IMR-90 (cell line): ENCODE measurements at regions not wholly inside any gene's neighbourhood (a gene's known extent, or its start where the extent isn't known, plus 50 kb on each side); places are given as distances from the start of the nearest gene placed in this dataset.

Experiments
- ATAC-seq: fragments of 200-7000 bp; cut with Tn5 transposase; 2 replicates; pipeline ENCODE4 v1.9.1; 2020; ENCODE audit warnings: low read depth, mild to moderate bottlenecking, moderate library complexity
- BruUV-seq: library from RNA; stranded (reverse); fragments of 400-500 nt; replicated peaks from 2 replicates; lab custom pipeline; 2021; lab: Mats Ljungman, UMichigan
- CTCF ChIA-PET: fragments of 300-600 bp; formaldehyde crosslinking; extraction: SDS; loops from one replicate; lab custom pipeline; 2021; ENCODE audit warnings: antibody characterized with exemption; lab: Yijun Ruan, JAX
- POLR2A ChIA-PET: fragments of 300-600 bp; sonication (Branson Sonifier 250); formaldehyde crosslinking; loops from one replicate; lab custom pipeline; 2022; ENCODE audit warnings: antibody characterized with exemption; ENCODE audit not compliant: unreplicated experiment; lab: Charles Lee
- DNase-seq: peaks from one replicate; pipeline ENCODE4 v3.0.0; 2013
- H2AFZ ChIP-seq: replicated peaks from 2 replicates; pipeline ENCODE3; 2013; ENCODE audit warnings: low read length, mild to moderate bottlenecking; ENCODE audit not compliant: poor library complexity
- H2AK5ac ChIP-seq: 2 replicates; pipeline ENCODE4 v1.6.1; 2013; ENCODE audit warnings: low read depth, low read length, inconsistent platforms
- H2AK9ac ChIP-seq: replicated peaks from 2 replicates; pipeline ENCODE3; 2013; ENCODE audit warnings: mild to moderate bottlenecking, low read depth, low read length, moderate library complexity; ENCODE audit not compliant: poor library complexity
- H2BK120ac ChIP-seq: 2 replicates; pipeline ENCODE4 v1.6.1; 2013; ENCODE audit warnings: low read depth, low read length, inconsistent platforms
- H2BK15ac ChIP-seq: 3 replicates; pipeline ENCODE4 v1.6.1; 2013; ENCODE audit warnings: low read depth, low read length, inconsistent platforms
- H2BK20ac ChIP-seq: 2 replicates; pipeline ENCODE4 v1.6.1; 2013; ENCODE audit warnings: low read depth, mild to moderate bottlenecking, inconsistent platforms, low read length, moderate library complexity
- H2BK5ac ChIP-seq: 2 replicates; pipeline ENCODE4 v1.6.1; 2013; ENCODE audit warnings: mild to moderate bottlenecking, low read depth, low read length, inconsistent platforms; ENCODE audit not compliant: poor library complexity, severe bottlenecking
- H3K14ac ChIP-seq: replicated peaks from 2 replicates; pipeline ENCODE4 v1.6.1; 2013; ENCODE audit warnings: low read depth, low read length, inconsistent platforms
- H3K18ac ChIP-seq: 2 replicates; pipeline ENCODE4 v1.6.1; 2013; ENCODE audit warnings: low read depth, low read length, control low read depth
- H3K23ac ChIP-seq: 2 replicates; pipeline ENCODE4 v1.6.1; 2013; ENCODE audit warnings: low read depth, low read length, inconsistent platforms
- H3K27ac ChIP-seq: 2 replicates; pipeline ENCODE4 v1.5.1; 2013; ENCODE audit warnings: mild to moderate bottlenecking, control low read depth, low read length; ENCODE audit not compliant: insufficient read depth
- H3K27me3 ChIP-seq: 2 replicates; pipeline ENCODE4 v1.6.1; 2013; ENCODE audit warnings: low read length; ENCODE audit not compliant: control insufficient read depth, insufficient read depth
- H3K36me3 ChIP-seq: 2 replicates; pipeline ENCODE4 v1.6.1; 2013; ENCODE audit warnings: low read length, mixed read lengths; ENCODE audit not compliant: control insufficient read depth, insufficient read depth
- H3K4ac ChIP-seq: 2 replicates; pipeline ENCODE4 v1.6.1; 2013; ENCODE audit warnings: low read depth, low read length, inconsistent platforms
- H3K4me1 ChIP-seq: 2 replicates; pipeline ENCODE4 v1.6.1; 2013; ENCODE audit warnings: low read length, mixed read lengths; ENCODE audit not compliant: control insufficient read depth, insufficient read depth
- H3K4me2 ChIP-seq: 2 replicates; pipeline ENCODE4 v1.6.1; 2013; ENCODE audit warnings: low read depth, mild to moderate bottlenecking, control low read depth, low read length, moderate library complexity
- H3K4me3 ChIP-seq: 2 replicates; pipeline ENCODE4 v1.5.1; 2013; ENCODE audit warnings: low read depth, mild to moderate bottlenecking, control low read depth, low read length, moderate library complexity; ENCODE audit not compliant: insufficient read depth
- H3K56ac ChIP-seq: 2 replicates; pipeline ENCODE4 v1.6.1; 2013; ENCODE audit warnings: low read length, inconsistent platforms; ENCODE audit not compliant: insufficient read depth; ENCODE audit errors: extremely low read depth
- H3K79me1 ChIP-seq, 2 experiments: 2 replicates each; pipeline ENCODE4 v1.6.1; 2013; ENCODE audit warnings: low read length in 2 of 2, inconsistent platforms in 1 of 2, low read depth in 1 of 2
- H3K9ac ChIP-seq: 2 replicates; pipeline ENCODE4 v1.6.1; 2013; ENCODE audit warnings: low read depth, low read length, control low read depth
- H3K9me1 ChIP-seq: 2 replicates; pipeline ENCODE4 v1.6.1; 2013; ENCODE audit warnings: low read length, inconsistent platforms; ENCODE audit not compliant: insufficient read depth
- H3K9me3 ChIP-seq: 2 replicates; pipeline ENCODE4 v1.6.1; 2013; ENCODE audit warnings: low read length; ENCODE audit not compliant: control insufficient read depth, insufficient read depth
- H4K20me1 ChIP-seq: 2 replicates; pipeline ENCODE4 v1.6.1; 2013; ENCODE audit warnings: low read length, inconsistent platforms; ENCODE audit not compliant: insufficient read depth
- H4K5ac ChIP-seq: 2 replicates; pipeline ENCODE4 v1.6.1; 2013; ENCODE audit warnings: mild to moderate bottlenecking, low read depth, low read length, control low read depth
- H4K8ac ChIP-seq, 2 experiments: 2 replicates each; pipeline ENCODE4 v1.6.1; 2013; ENCODE audit warnings: low read depth in 2 of 2, low read length in 2 of 2, control low read depth in 1 of 2, inconsistent platforms in 1 of 2
- H4K91ac ChIP-seq: 2 replicates; pipeline ENCODE4 v1.6.1; 2013; ENCODE audit warnings: low read depth, low read length, inconsistent platforms; ENCODE audit not compliant: insufficient read depth
- CTCF ChIP-seq: conservative IDR thresholded peaks from 2 replicates; pipeline ENCODE4 v1.5.1; 2012; ENCODE audit warnings: mild to moderate bottlenecking, low read depth, low read length, improper control_type of control experiment
- FOS ChIP-seq: fragments of 150-350 bp; IDR thresholded peaks from 2 replicates; pipeline ENCODE4 v1.6.1; 2016; ENCODE audit warnings: low read depth, low read length
- NFE2L2 ChIP-seq: fragments of 150-350 bp; IDR thresholded peaks from 2 replicates; pipeline ENCODE4 v1.6.1; 2016; ENCODE audit warnings: low read depth, mild to moderate bottlenecking, low read length
- RAD21 ChIP-seq: IDR thresholded peaks from 2 replicates; pipeline ENCODE4 v1.6.1; 2012; ENCODE audit warnings: low read length, improper control_type of control experiment
- RFX5 ChIP-seq: IDR thresholded peaks from 2 replicates; pipeline ENCODE4 v1.8.0; 2012; ENCODE audit warnings: low read depth, mild to moderate bottlenecking, low read length, moderate library complexity
- WGBS, 2 experiments: methylation state at CpG; one replicate each; pipeline versions ENCODE4 v1.1.5 to v1.1.7; 2013; ENCODE audit warnings: missing lambda C conversion rate in 2 of 2; ENCODE audit not compliant: insufficient read length in 1 of 2; ENCODE audit errors: extremely low coverage in 2 of 2; 5-methylcytosine and 5-hydroxymethylcytosine counted together
- dilution Hi-C: fragments of 300-500 bp; cut with HindIII; formaldehyde crosslinking; loops from one replicate; pipeline ENCODE4 v1.14.3; 2018; ENCODE audit warnings: low sequenced_read_pairs; ENCODE audit not compliant: unreplicated experiment
- in situ Hi-C: fragments of 300-500 bp; cut with MboI; formaldehyde crosslinking; loops from 3 replicates; pipeline ENCODE4 v1.14.3; 2019; ENCODE audit warnings: low sequenced_read_pairs, inconsistent platforms, mixed read lengths
- intact Hi-C: fragments of 100-400 bp; cut with micrococcal nuclease; formaldehyde crosslinking; loops from 2 replicates; pipeline ENCODE4 v1.10.0; 2022

GRCh38 chr15:62873203-62873602 is 169.3 kb upstream of the TPM1 start:
- Histone ChIP-seq H3K36me3 (no peaks in the 10 kb centered on the region), H3K9me3 (peaks cover 3% of the 10 kb centered on the region; the same call in 1 of the 2 replicates), H3K27me3 (no peaks in the 10 kb centered on the region), H3K56ac (no peak overlapping the region), H3K27ac (no peak overlapping the region), H3K23ac (no peak overlapping the region), H2AK5ac (0 out of 2 replicates have a peak overlapping the region, but pooled peaks have one; percentile 12), H2BK15ac (no peak overlapping the region), H2BK5ac (no peak overlapping the region), H3K9ac (no peak overlapping the region), H3K4ac (no peak overlapping the region), H3K4me2 (no peak overlapping the region), H3K79me1 (no peaks in the 10 kb centered on the region), H2BK120ac (no peak overlapping the region; the same call in 1 of the 2 replicates), H3K4me3 (no peak overlapping the region), H4K8ac (no peak overlapping the region; a peak in 1 of 4 replicates), H4K91ac (no peak overlapping the region), H3K9me1 (no peaks in the 10 kb centered on the region), H3K14ac (0 out of 2 replicates have a peak overlapping the region, but pooled peaks have one; percentile 50), H3K4me1 (peaks cover 4% of the 10 kb centered on the region), H2BK20ac (0 out of 2 replicates have a peak overlapping the region, but pooled peaks have one; percentile 14), H3K18ac (no peak overlapping the region), H2AFZ (no peak overlapping the region), H2AK9ac (no peak overlapping the region), H4K20me1 (no peaks in the 10 kb centered on the region), H4K5ac (no peak overlapping the region)
- intact Hi-C loops (no loop called here), in situ Hi-C loops (no loop called here), dilution Hi-C loops (no loop called here)
- DNase-seq (peak; percentile 41), ATAC-seq (peak; percentile 64)
- TF ChIP-seq FOS (no peak), RFX5 (no peak), RAD21 (no peak), NFE2L2 (no peak), CTCF (no peak)
- no CpG with 5 or more reads among the region's 5 CpGs for WGBS, 2 experiments
- ChIA-PET CTCF (interaction anchor here (0.7 kb wide), 1 partner anchor 80 kb away, joined by 3 read pairs; no protein-coding TSS in a partner anchor), POLR2A (no interaction called here)
- BruUV-seq = no TSS peak
